IMR-90 (cell line): ENCODE measurements at regions not wholly inside any gene's neighbourhood (a gene's known extent, or its start where the extent isn't known, plus 50 kb on each side); places are given as distances from the start of the nearest gene placed in this dataset.
"Not testable (repeated sequence)": the region's sequence is repeated elsewhere in the genome, so short reads cannot be mapped to it uniquely, and the experiment has no call there.

Source experiments
- ATAC-seq: fragments of 200-7000 bp; cut with Tn5 transposase; 2 replicates; pipeline ENCODE4 v1.9.1; 2020; ENCODE audit warnings: low read depth, mild to moderate bottlenecking, moderate library complexity
- BruUV-seq: library from RNA; stranded (reverse); fragments of 400-500 nt; replicated peaks from 2 replicates; lab custom pipeline; 2021; lab: Mats Ljungman, UMichigan
- CTCF ChIA-PET: fragments of 300-600 bp; formaldehyde crosslinking; extraction: SDS; loops from one replicate; lab custom pipeline; 2021; ENCODE audit warnings: antibody characterized with exemption; lab: Yijun Ruan, JAX
- POLR2A ChIA-PET: fragments of 300-600 bp; sonication (Branson Sonifier 250); formaldehyde crosslinking; loops from one replicate; lab custom pipeline; 2022; ENCODE audit warnings: antibody characterized with exemption; ENCODE audit not compliant: unreplicated experiment; lab: Charles Lee
- DNase-seq: peaks from one replicate; pipeline ENCODE4 v3.0.0; 2013
- H2AFZ ChIP-seq: replicated peaks from 2 replicates; pipeline ENCODE3; 2013; ENCODE audit warnings: low read length, mild to moderate bottlenecking; ENCODE audit not compliant: poor library complexity
- H2AK5ac ChIP-seq: 2 replicates; pipeline ENCODE4 v1.6.1; 2013; ENCODE audit warnings: low read depth, low read length, inconsistent platforms
- H2AK9ac ChIP-seq: replicated peaks from 2 replicates; pipeline ENCODE3; 2013; ENCODE audit warnings: mild to moderate bottlenecking, low read depth, low read length, moderate library complexity; ENCODE audit not compliant: poor library complexity
- H2BK120ac ChIP-seq: 2 replicates; pipeline ENCODE4 v1.6.1; 2013; ENCODE audit warnings: low read depth, low read length, inconsistent platforms
- H2BK15ac ChIP-seq: 3 replicates; pipeline ENCODE4 v1.6.1; 2013; ENCODE audit warnings: low read depth, low read length, inconsistent platforms
- H2BK20ac ChIP-seq: 2 replicates; pipeline ENCODE4 v1.6.1; 2013; ENCODE audit warnings: low read depth, mild to moderate bottlenecking, inconsistent platforms, low read length, moderate library complexity
- H2BK5ac ChIP-seq: 2 replicates; pipeline ENCODE4 v1.6.1; 2013; ENCODE audit warnings: mild to moderate bottlenecking, low read depth, low read length, inconsistent platforms; ENCODE audit not compliant: poor library complexity, severe bottlenecking
- H3K14ac ChIP-seq: replicated peaks from 2 replicates; pipeline ENCODE4 v1.6.1; 2013; ENCODE audit warnings: low read depth, low read length, inconsistent platforms
- H3K18ac ChIP-seq: 2 replicates; pipeline ENCODE4 v1.6.1; 2013; ENCODE audit warnings: low read depth, low read length, control low read depth
- H3K23ac ChIP-seq: 2 replicates; pipeline ENCODE4 v1.6.1; 2013; ENCODE audit warnings: low read depth, low read length, inconsistent platforms
- H3K27ac ChIP-seq: 2 replicates; pipeline ENCODE4 v1.5.1; 2013; ENCODE audit warnings: mild to moderate bottlenecking, control low read depth, low read length; ENCODE audit not compliant: insufficient read depth
- H3K27me3 ChIP-seq: 2 replicates; pipeline ENCODE4 v1.6.1; 2013; ENCODE audit warnings: low read length; ENCODE audit not compliant: control insufficient read depth, insufficient read depth
- H3K36me3 ChIP-seq: 2 replicates; pipeline ENCODE4 v1.6.1; 2013; ENCODE audit warnings: low read length, mixed read lengths; ENCODE audit not compliant: control insufficient read depth, insufficient read depth
- H3K4ac ChIP-seq: 2 replicates; pipeline ENCODE4 v1.6.1; 2013; ENCODE audit warnings: low read depth, low read length, inconsistent platforms
- H3K4me1 ChIP-seq: 2 replicates; pipeline ENCODE4 v1.6.1; 2013; ENCODE audit warnings: low read length, mixed read lengths; ENCODE audit not compliant: control insufficient read depth, insufficient read depth
- H3K4me2 ChIP-seq: 2 replicates; pipeline ENCODE4 v1.6.1; 2013; ENCODE audit warnings: low read depth, mild to moderate bottlenecking, control low read depth, low read length, moderate library complexity
- H3K4me3 ChIP-seq: 2 replicates; pipeline ENCODE4 v1.5.1; 2013; ENCODE audit warnings: low read depth, mild to moderate bottlenecking, control low read depth, low read length, moderate library complexity; ENCODE audit not compliant: insufficient read depth
- H3K56ac ChIP-seq: 2 replicates; pipeline ENCODE4 v1.6.1; 2013; ENCODE audit warnings: low read length, inconsistent platforms; ENCODE audit not compliant: insufficient read depth; ENCODE audit errors: extremely low read depth
- H3K79me1 ChIP-seq, 2 experiments: 2 replicates each; pipeline ENCODE4 v1.6.1; 2013; ENCODE audit warnings: low read length in 2 of 2, inconsistent platforms in 1 of 2, low read depth in 1 of 2
- H3K9ac ChIP-seq: 2 replicates; pipeline ENCODE4 v1.6.1; 2013; ENCODE audit warnings: low read depth, low read length, control low read depth
- H3K9me1 ChIP-seq: 2 replicates; pipeline ENCODE4 v1.6.1; 2013; ENCODE audit warnings: low read length, inconsistent platforms; ENCODE audit not compliant: insufficient read depth
- H3K9me3 ChIP-seq: 2 replicates; pipeline ENCODE4 v1.6.1; 2013; ENCODE audit warnings: low read length; ENCODE audit not compliant: control insufficient read depth, insufficient read depth
- H4K20me1 ChIP-seq: 2 replicates; pipeline ENCODE4 v1.6.1; 2013; ENCODE audit warnings: low read length, inconsistent platforms; ENCODE audit not compliant: insufficient read depth
- H4K5ac ChIP-seq: 2 replicates; pipeline ENCODE4 v1.6.1; 2013; ENCODE audit warnings: mild to moderate bottlenecking, low read depth, low read length, control low read depth
- H4K8ac ChIP-seq, 2 experiments: 2 replicates each; pipeline ENCODE4 v1.6.1; 2013; ENCODE audit warnings: low read depth in 2 of 2, low read length in 2 of 2, control low read depth in 1 of 2, inconsistent platforms in 1 of 2
- H4K91ac ChIP-seq: 2 replicates; pipeline ENCODE4 v1.6.1; 2013; ENCODE audit warnings: low read depth, low read length, inconsistent platforms; ENCODE audit not compliant: insufficient read depth
- WGBS, 2 experiments: methylation state at CpG; one replicate each; pipeline versions ENCODE4 v1.1.5 to v1.1.7; 2013; ENCODE audit warnings: missing lambda C conversion rate in 2 of 2; ENCODE audit not compliant: insufficient read length in 1 of 2; ENCODE audit errors: extremely low coverage in 2 of 2; 5-methylcytosine and 5-hydroxymethylcytosine counted together
- dilution Hi-C: fragments of 300-500 bp; cut with HindIII; formaldehyde crosslinking; loops from one replicate; pipeline ENCODE4 v1.14.3; 2018; ENCODE audit warnings: low sequenced_read_pairs; ENCODE audit not compliant: unreplicated experiment
- in situ Hi-C: fragments of 300-500 bp; cut with MboI; formaldehyde crosslinking; loops from 3 replicates; pipeline ENCODE4 v1.14.3; 2019; ENCODE audit warnings: low sequenced_read_pairs, inconsistent platforms, mixed read lengths
- intact Hi-C: fragments of 100-400 bp; cut with micrococcal nuclease; formaldehyde crosslinking; loops from 2 replicates; pipeline ENCODE4 v1.10.0; 2022

DNA sequence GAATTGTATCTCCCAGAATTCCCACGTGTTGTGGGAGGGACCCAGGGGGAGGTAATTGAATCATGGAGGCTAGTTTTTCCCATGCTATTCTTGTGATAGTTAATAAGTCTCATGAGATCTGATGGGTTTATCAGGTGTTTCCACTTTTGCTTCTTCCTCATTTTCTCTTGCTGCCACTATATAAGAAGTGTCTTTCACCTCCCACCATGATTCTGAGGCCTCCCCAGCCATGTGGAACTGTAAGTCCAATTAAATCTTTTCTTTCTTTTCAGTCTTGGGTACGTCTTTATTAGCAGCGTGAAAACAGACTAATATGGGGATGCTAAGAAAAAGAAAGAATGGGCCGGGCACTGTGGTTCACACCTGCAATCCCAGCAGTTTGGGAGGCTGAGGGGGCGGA lies 124.0 kb upstream of the SERBP1 start:
- H3K27me3 ChIP-seq, H2BK20ac ChIP-seq, H2AK5ac ChIP-seq, H3K4me2 ChIP-seq, H3K23ac ChIP-seq, H2AK9ac ChIP-seq, H3K9me1 ChIP-seq, H2BK5ac ChIP-seq, POLR2A ChIA-PET, H3K9ac ChIP-seq, ATAC-seq, H3K36me3 ChIP-seq, CTCF ChIA-PET, H3K14ac ChIP-seq, BruUV-seq, intact Hi-C loops, H3K9me3 ChIP-seq, H2BK120ac ChIP-seq, H3K4ac ChIP-seq, DNase-seq, H3K27ac ChIP-seq, H4K5ac ChIP-seq, H4K8ac ChIP-seq, H2BK15ac ChIP-seq, H3K18ac ChIP-seq, H3K79me1 ChIP-seq, H3K4me1 ChIP-seq, H3K4me3 ChIP-seq, H4K20me1 ChIP-seq, H3K56ac ChIP-seq, H4K91ac ChIP-seq, dilution Hi-C loops, H2AFZ ChIP-seq: not testable (repeated sequence)
- WGBS, 2 experiments: 92% methylated on average over 2 of the region's 5 CpGs; no CpG with 5 or more reads in 1 of the 2 experiments
- in situ Hi-C loops: loop anchor here (10.0 to 25.0 kb wide), 2 partner anchors 133 to 551 kb away; partner anchors contain the start of gene GADD45A
